ENCODE measurements at regions not wholly inside any gene's neighbourhood (a gene's known extent, or its start where the extent isn't known, plus 50 kb on each side); places are given as distances from the start of the nearest gene placed in this dataset.
"Not testable (repeated sequence)": the region's sequence is repeated elsewhere in the genome, so short reads cannot be mapped to it uniquely, and the experiment has no call there.

DNA sequence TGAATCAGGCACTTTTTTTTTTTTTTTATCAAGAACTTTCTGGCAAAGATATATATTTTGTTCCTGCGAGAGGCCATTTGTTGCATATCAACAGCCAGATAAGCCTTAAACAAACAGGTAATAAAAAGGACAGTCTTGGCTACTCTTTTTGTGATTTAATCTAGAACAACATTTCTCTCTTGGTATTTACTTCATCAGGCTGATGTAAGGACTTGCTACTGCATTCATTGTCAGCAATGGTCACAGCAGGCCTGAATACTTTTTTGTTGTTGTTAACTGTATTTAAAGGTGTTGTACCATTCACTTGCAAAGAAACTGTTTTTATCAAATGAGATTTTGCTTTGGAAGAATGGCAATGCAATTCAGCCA lies 683.8 kb downstream of the IRS1 start:
- in situ Hi-C loops (cut with MboI; ENCODE audit: low sequenced_read_pairs) = no loop called here

- in situ Hi-C loops (cut with MboI; ENCODE audit: low sequenced_read_pairs) = no loop called here
Measured at GRCh38 chr2:226115102-226115831, 684.4 kb downstream of the IRS1 start.

DNA sequence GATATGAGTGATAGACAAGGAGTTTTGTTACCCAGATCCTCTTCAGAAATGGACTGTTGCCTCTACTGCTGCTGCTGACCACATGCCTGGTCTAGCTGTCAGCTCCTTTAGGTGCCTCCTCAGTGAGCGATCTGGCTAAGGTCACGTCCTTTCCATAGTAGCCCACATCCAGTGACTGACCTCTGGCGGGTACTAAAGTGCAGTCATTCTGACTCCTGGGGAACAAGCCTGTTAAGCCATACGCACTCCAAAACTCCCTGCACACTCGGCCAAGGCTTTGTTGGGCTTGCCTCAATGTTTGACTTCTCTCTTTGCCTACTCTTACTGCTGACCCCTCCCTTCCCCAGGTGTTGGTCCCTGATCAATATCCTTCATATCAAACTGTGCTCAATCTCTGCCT lies 685.2 kb downstream of the IRS1 start:
- in situ Hi-C loops (cut with MboI; ENCODE audit: low sequenced_read_pairs) = no loop called here

DNA sequence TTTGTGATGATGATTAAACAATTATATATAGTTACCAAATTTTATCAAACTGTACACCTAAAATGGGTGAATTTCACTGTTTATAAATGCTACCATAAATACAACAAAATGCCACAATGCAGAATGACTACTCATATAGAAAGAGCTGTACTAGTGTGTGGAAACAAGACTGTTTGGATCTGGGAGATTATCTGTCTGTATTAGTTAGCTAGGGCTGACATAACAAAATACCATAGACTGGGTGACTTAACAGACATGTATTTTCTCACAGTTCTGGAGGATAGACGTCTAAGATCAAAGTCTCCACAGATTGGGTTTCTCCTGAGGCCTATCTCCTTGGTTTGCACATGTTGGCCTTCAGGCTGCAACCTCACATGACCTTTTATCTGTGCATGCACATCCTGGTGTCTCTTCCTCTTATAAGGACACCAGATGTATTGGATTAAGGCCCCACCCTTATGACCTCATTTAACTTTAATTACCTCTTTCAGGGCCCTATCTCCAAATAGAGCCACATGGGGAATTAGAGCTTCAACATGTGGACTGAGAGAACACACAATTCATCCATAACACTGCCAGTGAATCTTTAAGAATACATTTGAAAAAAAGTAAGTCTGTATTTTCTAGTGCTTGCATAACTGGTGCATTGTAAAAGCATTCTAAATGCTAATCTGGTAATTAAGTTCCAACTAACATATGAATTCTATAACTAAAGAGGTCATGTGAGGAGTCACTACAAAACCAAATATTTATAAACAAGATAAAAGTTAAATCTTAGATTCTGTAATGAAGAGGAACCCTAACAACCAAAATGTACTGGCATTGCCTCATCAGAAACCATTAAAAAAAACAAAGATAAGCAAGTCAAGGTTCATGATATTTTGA lies 699.6 kb downstream of the NYAP2 start:
- in situ Hi-C loops (cut with MboI; ENCODE audit: low sequenced_read_pairs) = no loop called here

GRCh38 chr2:226095058-226095457 lies 695.5 kb downstream of the NYAP2 start:
- in situ Hi-C loops (cut with MboI; ENCODE audit: low sequenced_read_pairs) = no loop called here

- in situ Hi-C loops (cut with MboI; ENCODE audit: low sequenced_read_pairs) = no loop called here
Measured at GRCh38 chr2:226093364-226093763, 693.9 kb downstream of the NYAP2 start.

DNA sequence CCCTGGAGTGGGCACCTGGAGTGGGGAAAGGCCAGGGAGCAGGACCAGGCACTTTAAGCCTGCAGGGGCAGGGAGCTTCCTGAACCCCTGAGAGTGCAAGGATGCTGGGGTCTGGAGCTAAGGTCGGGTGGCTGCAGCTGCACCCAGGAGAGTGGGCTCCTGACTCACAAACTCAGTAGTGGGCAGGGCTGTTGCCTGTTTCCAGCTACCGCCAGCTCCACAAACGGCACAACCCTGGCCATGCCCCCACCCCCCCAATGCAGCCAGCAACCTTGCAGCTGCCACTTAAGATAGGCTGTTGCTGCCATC lies 688.8 kb downstream of the NYAP2 start:
- in situ Hi-C loops (cut with MboI; ENCODE audit: low sequenced_read_pairs) = no loop called here

DNA sequence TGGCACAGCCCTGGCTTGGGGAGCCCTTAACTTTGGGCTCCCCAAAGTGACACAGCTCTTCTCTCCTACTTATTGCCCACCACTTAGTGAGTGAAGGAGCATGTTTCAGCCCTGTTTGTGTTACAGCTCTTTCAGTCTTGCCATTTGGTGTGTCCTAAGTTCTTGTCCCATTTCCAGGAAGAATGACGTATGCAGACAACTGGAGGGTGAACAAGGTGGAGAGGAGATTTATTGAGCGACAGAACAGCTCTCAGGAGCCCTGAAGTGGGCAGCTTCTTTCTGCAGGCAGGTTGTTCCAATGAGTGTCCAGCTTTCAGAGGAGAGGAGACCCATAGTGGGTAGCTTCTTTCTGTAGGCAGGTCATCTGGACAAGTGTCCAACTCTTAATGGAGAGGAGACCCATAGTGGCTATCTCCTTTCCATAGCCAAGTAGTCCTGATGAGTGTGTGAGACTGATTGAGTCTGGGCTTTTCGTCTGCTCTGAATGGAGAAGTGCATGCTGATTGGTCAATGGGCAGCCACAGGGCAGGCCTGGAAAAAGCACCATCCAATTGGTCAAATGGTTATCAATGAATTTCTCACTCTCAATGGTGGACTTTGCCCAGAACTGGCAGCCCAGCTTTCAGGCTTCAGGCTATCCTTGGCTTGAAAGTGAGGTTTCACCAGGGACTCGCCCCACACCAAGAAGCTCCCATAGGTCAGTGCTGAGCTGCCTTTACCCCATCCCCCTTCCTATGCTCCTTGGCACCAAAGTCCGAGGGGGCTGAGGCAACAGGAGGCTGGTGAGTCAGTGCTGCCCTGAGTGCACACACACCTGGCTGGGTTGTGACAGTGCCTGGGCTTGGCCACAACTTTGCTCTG lies 688.2 kb downstream of the NYAP2 start:
- in situ Hi-C loops (cut with MboI; ENCODE audit: low sequenced_read_pairs) = no loop called here

DNA sequence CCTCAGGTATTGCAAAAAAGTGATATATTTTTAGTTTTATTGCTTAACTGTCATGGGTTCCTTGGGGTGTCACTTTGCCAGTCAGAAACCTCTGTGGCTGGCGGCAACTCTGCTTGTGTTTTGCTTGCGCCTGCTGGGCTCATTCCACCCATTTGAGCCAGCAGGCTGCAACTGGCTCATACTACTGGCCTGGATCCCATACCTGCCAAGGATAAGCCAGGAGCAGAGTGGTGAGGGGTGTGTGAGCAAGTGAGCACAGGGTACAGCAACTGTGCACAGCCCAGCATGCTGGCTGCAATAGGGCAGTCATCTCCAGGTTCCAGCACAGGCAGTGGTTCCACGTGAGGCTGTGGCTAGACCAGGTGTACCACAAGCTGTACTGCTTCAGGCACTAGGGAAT lies 687.5 kb downstream of the NYAP2 start:
- in situ Hi-C loops (cut with MboI; ENCODE audit: low sequenced_read_pairs) = no loop called here

- in situ Hi-C loops (cut with MboI; ENCODE audit: low sequenced_read_pairs) = no loop called here
Measured at GRCh38 chr2:226086190-226086589, 686.7 kb downstream of the NYAP2 start.

DNA sequence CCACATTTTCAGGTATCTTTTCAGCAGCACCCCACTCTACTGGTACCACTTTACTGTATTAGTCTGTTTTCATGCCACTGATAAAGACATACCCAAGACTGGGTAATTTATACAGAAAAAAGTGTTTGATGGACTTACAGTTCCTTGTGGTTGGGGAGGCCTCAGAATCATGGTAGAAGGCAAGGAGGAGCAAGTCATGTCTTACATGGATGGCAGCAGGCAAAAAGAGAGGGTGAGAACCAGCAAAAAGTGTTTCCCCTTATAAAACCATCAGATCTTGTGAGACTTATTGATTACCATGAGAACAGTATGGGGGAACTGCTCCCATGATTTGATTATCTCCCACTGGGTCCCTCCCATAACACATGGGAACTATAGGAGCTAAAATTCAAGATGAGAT lies 685.9 kb downstream of the NYAP2 start:
- in situ Hi-C loops (cut with MboI; ENCODE audit: low sequenced_read_pairs) = not testable (repeated sequence)

- in situ Hi-C loops (cut with MboI; ENCODE audit: low sequenced_read_pairs) = no loop called here
Measured at GRCh38 chr2:226080334-226080733, 680.8 kb downstream of the NYAP2 start.

DNA sequence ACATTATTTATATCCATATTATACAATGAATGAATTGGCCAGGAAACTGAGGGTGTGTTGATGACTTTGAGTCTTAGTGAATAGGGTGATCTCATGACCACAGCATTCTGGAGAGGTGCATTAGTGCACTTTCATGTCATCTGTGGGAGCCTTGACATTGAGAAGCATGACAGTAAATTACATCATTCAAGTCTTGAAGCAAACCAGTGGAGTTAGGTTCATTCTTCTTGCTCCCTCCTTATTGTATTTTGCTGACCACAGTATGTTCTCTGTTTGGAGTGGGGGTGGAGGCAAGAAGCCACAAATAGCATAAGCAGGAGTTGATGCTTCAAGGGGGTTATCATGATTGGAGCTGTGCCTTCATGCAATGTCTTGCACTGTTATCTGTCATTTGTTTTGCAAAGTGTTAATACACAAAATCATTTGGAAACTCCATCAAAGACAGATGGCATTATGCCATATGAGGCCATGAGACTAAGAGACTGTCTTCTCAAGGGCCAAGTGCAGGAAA lies 680.2 kb downstream of the NYAP2 start:
- in situ Hi-C loops (cut with MboI; ENCODE audit: low sequenced_read_pairs) = no loop called here

DNA sequence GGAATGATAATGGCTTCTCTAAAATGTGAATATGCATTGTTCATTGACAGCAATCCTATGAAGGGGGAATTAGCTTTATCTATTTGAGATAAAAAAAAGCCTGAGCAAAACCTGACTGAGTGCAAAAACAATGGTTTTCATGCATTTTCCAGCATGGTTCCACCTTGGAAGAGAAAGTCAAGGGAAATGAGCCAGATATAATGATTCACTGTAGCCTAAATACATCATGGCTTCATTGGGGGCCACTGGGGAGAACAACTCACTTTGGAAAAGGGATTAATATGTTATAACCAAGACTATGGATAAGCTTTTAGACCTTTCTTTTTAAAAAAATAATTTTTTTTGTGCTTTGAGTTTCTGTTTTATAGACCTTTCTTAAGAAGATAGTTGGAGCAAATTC lies 679.7 kb downstream of the NYAP2 start:
- in situ Hi-C loops (cut with MboI; ENCODE audit: low sequenced_read_pairs) = no loop called here

DNA sequence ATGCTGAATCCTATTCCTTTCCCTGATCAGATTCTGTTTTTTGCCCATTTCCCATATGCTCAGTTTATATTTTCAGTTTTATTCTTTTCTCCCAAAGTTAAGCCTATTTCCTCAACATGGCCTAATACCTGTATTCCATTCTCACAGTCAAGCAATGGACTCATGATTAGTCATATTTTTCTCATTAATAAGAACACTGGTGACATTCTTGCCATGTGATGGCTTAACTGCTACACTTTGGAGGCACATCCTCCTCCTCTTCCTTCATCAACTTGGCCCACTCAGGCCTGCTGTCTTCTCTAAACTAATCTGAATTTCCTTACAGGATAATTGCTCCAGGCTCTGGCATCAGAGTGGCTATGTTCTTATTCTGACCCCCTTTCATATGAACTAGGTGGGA lies 679.2 kb downstream of the NYAP2 start:
- in situ Hi-C loops (cut with MboI; ENCODE audit: low sequenced_read_pairs) = no loop called here

GRCh38 chr2:226077841-226078240 lies 678.3 kb downstream of the NYAP2 start:
- in situ Hi-C loops (cut with MboI; ENCODE audit: low sequenced_read_pairs) = no loop called here

DNA sequence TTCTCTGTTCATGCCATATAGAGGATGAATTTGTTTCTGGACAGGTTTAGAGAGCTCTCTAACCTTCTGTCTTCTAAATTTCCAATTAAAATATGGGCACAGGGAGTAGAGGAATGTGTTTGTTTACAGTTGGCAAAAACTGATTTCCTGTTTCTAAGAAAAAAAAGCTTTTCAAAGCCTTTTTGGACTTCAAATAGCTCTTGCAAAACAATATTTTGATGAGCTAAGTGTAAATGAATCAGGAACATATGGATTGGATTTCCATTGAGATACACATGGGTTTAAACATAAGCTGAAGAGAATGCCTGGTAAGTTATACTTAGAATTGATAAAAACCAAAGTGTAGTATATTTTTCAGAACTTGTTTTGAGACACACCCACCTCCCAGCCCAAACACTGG lies 677.5 kb downstream of the NYAP2 start:
- in situ Hi-C loops (cut with MboI; ENCODE audit: low sequenced_read_pairs) = no loop called here

DNA sequence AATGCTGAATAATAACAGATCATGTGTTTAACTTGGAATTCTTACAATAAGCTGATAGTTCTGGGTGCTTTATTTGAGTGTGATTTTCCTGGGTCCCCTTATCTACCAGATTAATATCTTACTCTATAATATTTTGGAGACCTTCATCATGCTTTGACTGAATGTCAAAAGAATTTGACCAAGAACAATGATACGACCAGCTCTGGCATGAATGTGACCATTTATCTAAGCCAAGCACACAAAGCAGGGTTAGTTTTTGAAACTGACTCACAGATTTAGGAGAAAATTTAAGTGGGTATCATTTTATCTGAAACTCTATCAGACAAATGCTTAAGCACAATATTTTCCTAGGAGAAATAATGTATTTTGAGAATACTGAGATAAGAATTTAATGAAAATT lies 677.0 kb downstream of the NYAP2 start:
- in situ Hi-C loops (cut with MboI; ENCODE audit: low sequenced_read_pairs) = no loop called here

DNA sequence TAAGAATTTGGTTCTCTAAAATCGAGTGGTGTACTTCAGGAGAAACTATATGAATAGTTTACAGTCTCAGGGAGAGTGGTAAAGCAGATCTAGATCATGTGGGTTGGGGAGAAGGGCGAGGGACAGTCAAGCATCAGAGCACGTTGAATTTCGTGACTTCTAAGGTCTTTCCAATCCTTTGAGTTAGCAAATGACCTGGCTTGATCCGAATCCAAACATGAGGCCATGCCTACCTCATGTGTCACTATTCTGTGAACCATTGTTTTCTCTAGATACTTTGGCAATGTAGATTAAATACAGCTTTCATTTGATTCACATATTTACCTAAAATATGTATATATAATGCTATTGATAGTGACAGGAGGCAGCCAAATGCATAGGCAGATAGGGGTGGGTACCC lies 674.9 kb downstream of the NYAP2 start:
- in situ Hi-C loops (cut with MboI; ENCODE audit: low sequenced_read_pairs) = no loop called here

DNA sequence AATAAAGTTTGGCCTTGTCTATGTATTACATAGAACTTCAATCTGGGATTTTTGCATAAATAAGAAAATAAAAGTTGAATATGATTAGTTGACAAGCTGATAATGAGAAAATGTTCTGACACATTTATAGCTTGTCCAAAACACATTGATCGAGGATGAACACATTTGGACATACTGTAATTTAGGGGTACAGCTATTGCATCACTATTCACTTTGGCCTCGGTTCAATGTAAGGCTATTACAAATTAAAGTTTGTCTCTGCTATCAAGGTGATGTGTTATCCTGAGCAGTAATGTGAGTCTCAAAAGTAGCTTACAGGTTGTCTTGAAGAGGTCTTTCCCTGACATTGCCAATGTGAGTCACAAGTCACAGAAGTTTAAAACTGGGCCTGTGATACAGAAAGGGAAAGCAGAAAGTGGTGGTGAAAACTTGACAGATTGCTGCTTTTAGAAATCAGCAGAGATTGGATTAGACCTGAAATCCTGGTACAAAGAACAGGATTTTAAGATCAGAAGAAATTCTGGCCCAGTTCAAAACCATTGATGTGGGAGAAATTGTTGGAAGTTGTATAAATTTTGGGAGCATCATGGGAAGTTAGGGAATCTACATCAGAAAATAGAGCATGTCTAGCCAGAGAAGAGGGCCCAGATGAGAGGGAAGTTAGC lies 674.1 kb downstream of the NYAP2 start:
- in situ Hi-C loops (cut with MboI; ENCODE audit: low sequenced_read_pairs) = no loop called here

DNA sequence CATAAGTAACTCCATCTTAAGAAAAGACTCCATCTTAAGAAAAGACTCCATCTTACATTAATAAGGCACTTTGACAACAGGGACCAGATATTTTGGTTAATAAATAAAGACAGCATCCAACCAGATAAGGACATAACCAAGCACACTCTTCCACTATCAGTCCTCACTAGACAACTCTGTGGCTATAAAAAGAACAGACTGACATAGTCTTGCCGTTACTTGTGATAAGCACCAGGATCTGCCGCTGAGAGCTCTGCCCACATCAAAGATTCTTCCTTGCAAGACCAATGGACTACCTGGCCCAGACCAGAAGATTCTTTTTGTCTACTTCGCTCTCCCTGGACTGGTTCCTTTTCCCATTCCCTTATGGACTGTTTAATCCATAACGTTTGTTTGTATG lies 667.4 kb downstream of the NYAP2 start:
- in situ Hi-C loops (cut with MboI; ENCODE audit: low sequenced_read_pairs) = no loop called here
